ENCODE measurements at regions not wholly inside any gene's neighbourhood (a gene's known extent, or its start where the extent isn't known, plus 50 kb on each side); places are given as distances from the start of the nearest gene placed in this dataset.

GRCh38 chr11:45593992-45594391 lies 71.4 kb downstream of the CHST1 start:
- TF ChIP-seq GATA2 (IDR thresholded peaks at IDR 0.05; ENCODE audit: low read depth, low read length) (no peak), GATA3 (IDR thresholded peaks at IDR 0.05; ENCODE audit: low read depth, low read length) (no peak)
